OCI-LY7 (cell line): ENCODE measurements at regions not wholly inside any gene's neighbourhood (a gene's known extent, or its start where the extent isn't known, plus 50 kb on each side); places are given as distances from the start of the nearest gene placed in this dataset.

Experiments used
- CTCF ChIP-seq: fragments of 200-600 bp; sonication (generic); conservative IDR thresholded peaks from 2 replicates; pipeline ENCODE4 v1.5.1; 2014; ENCODE audit warnings: mild to moderate bottlenecking, antibody characterized with exemption, low read length, moderate library complexity, mixed read lengths
- EZH2phosphoT487 ChIP-seq: fragments of 200-600 bp; sonication (generic); IDR thresholded peaks from 2 replicates; pipeline ENCODE4 v1.6.1; 2018; ENCODE audit warnings: low read depth, borderline replicate concordance, mild to moderate bottlenecking, mixed run types, antibody characterized with exemption, low read length, moderate library complexity, mixed read lengths

GRCh38 chr7:31455844-31456243 is 58.0 kb upstream of the ITPRID1 start:
- TF ChIP-seq CTCF (no peak), EZH2phosphoT487 (no peak)
